Stomach (tissue), 8 donors: ENCODE measurements at regions not wholly inside any gene's neighbourhood (a gene's known extent, or its start where the extent isn't known, plus 50 kb on each side); places are given as distances from the start of the nearest gene placed in this dataset.

Source experiments
- DNase-seq, 2 donors: peaks; one replicate each; pipeline versions ENCODE4 v3.0.0 to v3.0.0-alpha.2; 2013 to 2019
- H3K27ac ChIP-seq, 5 donors: fragments of 200-600 bp in 4 of 5; sonication (generic) in 4 of 5; one replicate each; pipeline ENCODE4 v1.5.1; 2013 to 2019; ENCODE audit warnings: mild to moderate bottlenecking in 1 of 5, moderate library complexity in 1 of 5
- H3K27me3 ChIP-seq, 3 donors: fragments of 200-600 bp; sonication (generic); one replicate each; pipeline ENCODE4 v1.5.1; 2017 to 2019; ENCODE audit warnings: mixed run types in 1 of 3
- H3K36me3 ChIP-seq, 4 donors: fragments of 200-600 bp; sonication (generic); 1 replicate in 3 of 4; 2 replicates in 1 of 4; pipeline ENCODE4 v1.5.1; 2016 to 2019
- H3K4me1 ChIP-seq, 4 donors: fragments of 200-600 bp; sonication (generic); one replicate each; pipeline ENCODE4 v1.5.1; 2016 to 2019
- H3K4me3 ChIP-seq, 4 donors: fragments of 200-600 bp; sonication (generic) in 3 of 4; one replicate each; pipeline ENCODE4 v1.5.1; 2016 to 2019; ENCODE audit warnings: mild to moderate bottlenecking in 1 of 4
- H3K9me3 ChIP-seq, 4 donors: fragments of 200-600 bp; sonication (generic); one replicate each; pipeline ENCODE4 v1.5.1; 2016 to 2019
- CTCF ChIP-seq, 7 experiments: fragments of 450-650 bp in 4 of 7; fragments of 200-600 bp in 3 of 7; sonication (generic) in 3 of 7; IDR thresholded peaks; one replicate each; pipeline ENCODE4 v1.5.1; 2016 to 2019; ENCODE audit warnings: antibody characterized with exemption in 7 of 7, control low read depth in 2 of 7, mild to moderate bottlenecking in 1 of 7
- EP300 ChIP-seq: sonication (generic); formaldehyde crosslinking; IDR thresholded peaks from one replicate; pipeline ENCODE4 v1.6.1; 2017; ENCODE audit warnings: antibody characterized with exemption
- POLR2A ChIP-seq, 4 donors: fragments of 450-650 bp; IDR thresholded peaks; one replicate each; pipeline ENCODE4 v1.6.1; 2016; ENCODE audit warnings: antibody characterized with exemption in 4 of 4, control low read depth in 2 of 4, mild to moderate bottlenecking in 1 of 4, moderate library complexity in 1 of 4
- POLR2AphosphoS5 ChIP-seq, 3 donors: sonication (generic); formaldehyde crosslinking; IDR thresholded peaks; one replicate each; pipeline ENCODE4 v1.6.1; 2016; ENCODE audit warnings: antibody characterized with exemption in 3 of 3
- WGBS, 5 donors: extraction: QIAGEN DNeasy Blood & Tissue Kit in 3 of 5; methylation state at CpG; one replicate each; pipeline versions ENCODE4 v1.1.5 to v1.1.7; 2013 to 2018; 5-methylcytosine and 5-hydroxymethylcytosine counted together
- intact Hi-C: fragments of 100-400 bp; cut with DNase I; formaldehyde crosslinking; loops from one replicate; pipeline ENCODE4 v1.15.1; 2023; ENCODE audit warnings: low total_unique reads
- donor health status: healthy with polysubstance abuse.
- donor health status: Bipolar disorder and iron deficiency.
- donor health status: healthy.

GRCh38 chr4:58807843-58808615 is 1697.8 kb upstream of the IGFBP7 start:
- intact Hi-C loops = no loop called here
- no peaks in the 10 kb centered on the region for H3K4me1 ChIP-seq
- H3K27me3 ChIP-seq = no peaks in the 10 kb centered on the region
- H3K9me3 ChIP-seq = no peaks in the 10 kb centered on the region
- no peak overlapping the region for H3K4me3 ChIP-seq
- no peak for TF ChIP-seq EP300
- TF ChIP-seq CTCF (IDR thresholded peaks at IDR 0.05) = no peak
- TF ChIP-seq POLR2A (IDR thresholded peaks at IDR 0.05) = no peak
- no peak for TF ChIP-seq POLR2AphosphoS5 (IDR thresholded peaks at IDR 0.05)
- no peak for DNase-seq
- WGBS, 5 donors = 30 to 53% (median 45%) methylated on average over 2 of the region's 2 CpGs
- H3K36me3 ChIP-seq = no peaks in the 10 kb centered on the region
- no peak overlapping the region for H3K27ac ChIP-seq

GRCh38 chr4:58776627-58777026 is 1666.4 kb upstream of the IGFBP7 start:
- no peak for TF ChIP-seq EP300
- no peak for TF ChIP-seq CTCF (IDR thresholded peaks at IDR 0.05)
- TF ChIP-seq POLR2AphosphoS5 (IDR thresholded peaks at IDR 0.05) = no peak
- no peak for TF ChIP-seq POLR2A (IDR thresholded peaks at IDR 0.05)
- H3K27ac ChIP-seq = no peak overlapping the region
- no peaks in the 10 kb centered on the region for H3K4me1 ChIP-seq

GRCh38 chr4:58767598-58767997 is 1657.4 kb upstream of the IGFBP7 start:
- Histone ChIP-seq H3K27ac (no peak overlapping the region), H3K4me3 (no peak overlapping the region), H3K27me3 (no peaks in the 10 kb centered on the region), H3K9me3 (no peaks in the 10 kb centered on the region), H3K36me3 (no peaks in the 10 kb centered on the region), H3K4me1 (no peaks in the 10 kb centered on the region)
- TF ChIP-seq POLR2AphosphoS5 (IDR thresholded peaks at IDR 0.05) (no peak), POLR2A (IDR thresholded peaks at IDR 0.05) (no peak), CTCF (IDR thresholded peaks at IDR 0.05) (no peak), EP300 (no peak)
- intact Hi-C loops = no loop called here
- 34 to 42% (median 41%) methylated on average over 1 of the region's 1 CpG for WGBS, 5 donors
- DNase-seq = no peak

More at GRCh38 chr4:58776627-58777026, 1666.4 kb upstream of the IGFBP7 start:
- no peaks in the 10 kb centered on the region for H3K36me3 ChIP-seq
- 26 to 33% (median 31%) methylated on average over 1 of the region's 1 CpG for WGBS, 5 donors
- no peaks in the 10 kb centered on the region for H3K9me3 ChIP-seq
- intact Hi-C loops = no loop called here
- H3K27me3 ChIP-seq = no peaks in the 10 kb centered on the region
- no peak overlapping the region for H3K4me3 ChIP-seq
- DNase-seq = no peak

- no peak for TF ChIP-seq CTCF (IDR thresholded peaks at IDR 0.05)
- TF ChIP-seq POLR2AphosphoS5 (IDR thresholded peaks at IDR 0.05) = no peak
- no peak for TF ChIP-seq EP300
- DNase-seq = no peak
- H3K9me3 ChIP-seq = no peaks in the 10 kb centered on the region
- no peaks in the 10 kb centered on the region for H3K27me3 ChIP-seq
- intact Hi-C loops = no loop called here
- WGBS, 5 donors = 83 to 92% (median 88%) methylated on average over 2 of the region's 2 CpGs
- H3K4me1 ChIP-seq = no peaks in the 10 kb centered on the region
- no peaks in the 10 kb centered on the region for H3K36me3 ChIP-seq
- no peak overlapping the region for H3K4me3 ChIP-seq
- H3K27ac ChIP-seq = no peak overlapping the region
Measured at GRCh38 chr4:58766763-58767162, 1656.6 kb upstream of the IGFBP7 start.
